Parathyroid adenoma (tissue), 2 donors: ENCODE measurements at regions not wholly inside any gene's neighbourhood (a gene's known extent, or its start where the extent isn't known, plus 50 kb on each side); places are given as distances from the start of the nearest gene placed in this dataset.

Experiments used
- H2AFZ ChIP-seq: fragments of 300-600 bp; sonication (generic); one replicate; pipeline ENCODE4 v1.7.0; 2017; ENCODE audit warnings: antibody characterized with exemption, mild to moderate bottlenecking
- H3K27ac ChIP-seq: fragments of 300-600 bp; sonication (generic); one replicate; pipeline ENCODE4 v1.7.0; 2017
- H3K27me3 ChIP-seq: fragments of 300-600 bp; sonication (generic); one replicate; pipeline ENCODE4 v1.7.0; 2017; ENCODE audit warnings: low read length; ENCODE audit not compliant: control insufficient read depth, insufficient read depth
- H3K36me3 ChIP-seq: fragments of 300-600 bp; sonication (generic); one replicate; pipeline ENCODE4 v1.7.0; 2017; ENCODE audit warnings: low read length; ENCODE audit not compliant: control insufficient read depth, insufficient read depth
- H3K4me1 ChIP-seq: fragments of 300-600 bp; sonication (generic); one replicate; pipeline ENCODE4 v1.7.0; 2017; ENCODE audit warnings: control low read depth
- H3K4me2 ChIP-seq: fragments of 300-600 bp; sonication (generic); one replicate; pipeline ENCODE4 v1.7.0; 2017; ENCODE audit warnings: low read length
- H3K4me3 ChIP-seq: fragments of 300-600 bp; sonication (generic); one replicate; pipeline ENCODE4 v1.7.0; 2017; ENCODE audit warnings: low read depth, low read length
- H3K79me2 ChIP-seq: fragments of 300-600 bp; sonication (generic); one replicate; pipeline ENCODE4 v1.7.0; 2017; ENCODE audit warnings: control low read depth
- H3K9ac ChIP-seq: fragments of 300-600 bp; sonication (generic); one replicate; pipeline ENCODE4 v1.7.0; 2017; ENCODE audit warnings: mild to moderate bottlenecking
- H3K9me3 ChIP-seq: fragments of 300-600 bp; sonication (generic); one replicate; pipeline ENCODE4 v1.7.0; 2017; ENCODE audit warnings: low read length; ENCODE audit not compliant: control insufficient read depth
- TF ChIP-seq, protein P1 (sequence below): fragments of 300-600 bp; sonication (generic); IDR thresholded peaks from one replicate; pipeline ENCODE4 v1.7.0; 2017; ENCODE audit warnings: antibody characterized with exemption, mild to moderate bottlenecking
- donor health status: primary hyperparathyroidism.

DNA sequence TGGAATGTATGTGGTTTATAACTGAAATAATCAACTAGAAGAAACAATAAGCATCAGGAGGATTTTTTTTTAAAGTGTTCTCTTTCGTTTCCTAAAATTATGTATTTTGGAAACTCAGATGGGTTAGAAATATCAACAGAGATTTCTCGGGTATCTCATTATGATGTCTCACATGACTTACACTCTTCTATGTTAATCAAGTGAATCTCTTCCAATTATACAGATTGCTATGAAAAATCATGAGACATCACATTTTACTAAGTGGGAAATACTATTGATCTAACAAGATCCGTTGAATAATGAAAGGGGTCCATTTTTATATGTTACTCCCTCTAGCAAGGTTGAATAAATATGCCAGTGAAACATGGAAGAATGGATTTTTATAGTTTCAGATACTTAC, 54.7 kb upstream of the NRIP1 start:
- Histone ChIP-seq H3K27me3 (no peaks in the 10 kb centered on the region), H3K4me2 (no peak overlapping the region), H3K9ac (no peak overlapping the region), H3K4me3 (no peak overlapping the region), H3K79me2 (no peaks in the 10 kb centered on the region), H3K36me3 (no peaks in the 10 kb centered on the region), H2AFZ (no peak overlapping the region), H3K27ac (no peak overlapping the region), H3K9me3 (no peaks in the 10 kb centered on the region), H3K4me1 (no peaks in the 10 kb centered on the region)
- TF ChIP-seq, protein P1, sequence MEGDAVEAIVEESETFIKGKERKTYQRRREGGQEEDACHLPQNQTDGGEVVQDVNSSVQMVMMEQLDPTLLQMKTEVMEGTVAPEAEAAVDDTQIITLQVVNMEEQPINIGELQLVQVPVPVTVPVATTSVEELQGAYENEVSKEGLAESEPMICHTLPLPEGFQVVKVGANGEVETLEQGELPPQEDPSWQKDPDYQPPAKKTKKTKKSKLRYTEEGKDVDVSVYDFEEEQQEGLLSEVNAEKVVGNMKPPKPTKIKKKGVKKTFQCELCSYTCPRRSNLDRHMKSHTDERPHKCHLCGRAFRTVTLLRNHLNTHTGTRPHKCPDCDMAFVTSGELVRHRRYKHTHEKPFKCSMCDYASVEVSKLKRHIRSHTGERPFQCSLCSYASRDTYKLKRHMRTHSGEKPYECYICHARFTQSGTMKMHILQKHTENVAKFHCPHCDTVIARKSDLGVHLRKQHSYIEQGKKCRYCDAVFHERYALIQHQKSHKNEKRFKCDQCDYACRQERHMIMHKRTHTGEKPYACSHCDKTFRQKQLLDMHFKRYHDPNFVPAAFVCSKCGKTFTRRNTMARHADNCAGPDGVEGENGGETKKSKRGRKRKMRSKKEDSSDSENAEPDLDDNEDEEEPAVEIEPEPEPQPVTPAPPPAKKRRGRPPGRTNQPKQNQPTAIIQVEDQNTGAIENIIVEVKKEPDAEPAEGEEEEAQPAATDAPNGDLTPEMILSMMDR, result no peak

- no peak overlapping the region for H3K9ac ChIP-seq
- no peak overlapping the region for H3K4me3 ChIP-seq
- H3K27ac ChIP-seq, result no peak overlapping the region
- H3K27me3 ChIP-seq, result no peaks in the 10 kb centered on the region
- H3K36me3 ChIP-seq, result no peaks in the 10 kb centered on the region
- no peaks in the 10 kb centered on the region for H3K79me2 ChIP-seq
- no peaks in the 10 kb centered on the region for H3K4me1 ChIP-seq
- H3K9me3 ChIP-seq, result no peaks in the 10 kb centered on the region
- H2AFZ ChIP-seq, result peak overlapping the region; percentile 33
- TF ChIP-seq, protein P1, result no peak
- H3K4me2 ChIP-seq, result no peak overlapping the region
Observed at GRCh38 chr21:15121097-15121654, 56.4 kb upstream of the NRIP1 start.

- Histone ChIP-seq H3K4me2 (no peak overlapping the region), H3K9me3 (no peaks in the 10 kb centered on the region), H3K27me3 (no peaks in the 10 kb centered on the region), H3K79me2 (no peaks in the 10 kb centered on the region), H3K27ac (no peak overlapping the region), H3K36me3 (no peaks in the 10 kb centered on the region), H3K4me3 (no peak overlapping the region), H2AFZ (peak overlapping the region; percentile 33), H3K4me1 (no peaks in the 10 kb centered on the region), H3K9ac (no peak overlapping the region)
- TF ChIP-seq, protein P1, result no peak
Observed at GRCh38 chr21:15121655-15122120, 56.9 kb upstream of the NRIP1 start.

GRCh38 chr21:15122241-15122640, 57.4 kb upstream of the NRIP1 start:
- no peaks in the 10 kb centered on the region for H3K4me1 ChIP-seq
- H3K4me3 ChIP-seq, result no peak overlapping the region
- H3K27me3 ChIP-seq, result no peaks in the 10 kb centered on the region
- no peaks in the 10 kb centered on the region for H3K79me2 ChIP-seq
- H2AFZ ChIP-seq, result no peak overlapping the region
- no peaks in the 10 kb centered on the region for H3K36me3 ChIP-seq
- H3K9ac ChIP-seq, result no peak overlapping the region
- TF ChIP-seq, protein P1, result no peak
- H3K4me2 ChIP-seq, result no peak overlapping the region
- H3K9me3 ChIP-seq, result no peaks in the 10 kb centered on the region
- no peak overlapping the region for H3K27ac ChIP-seq

GRCh38 chr21:15124731-15125130, 59.9 kb upstream of the NRIP1 start:
- TF ChIP-seq, protein P1, result no peak
- Histone ChIP-seq H3K9me3 (no peaks in the 10 kb centered on the region), H3K27ac (no peak overlapping the region)

More at GRCh38 chr21:15124731-15125130, 59.9 kb upstream of the NRIP1 start:
- Histone ChIP-seq H3K79me2 (no peaks in the 10 kb centered on the region), H3K4me1 (no peaks in the 10 kb centered on the region), H3K9ac (no peak overlapping the region), H3K4me2 (no peak overlapping the region), H3K4me3 (no peak overlapping the region), H2AFZ (no peak overlapping the region), H3K36me3 (no peaks in the 10 kb centered on the region), H3K27me3 (no peaks in the 10 kb centered on the region)
